GM19395 (cell line): ENCODE measurements at regions not wholly inside any gene's neighbourhood (a gene's known extent, or its start where the extent isn't known, plus 50 kb on each side); places are given as distances from the start of the nearest gene placed in this dataset.
A peak's percentile ranks its signal among the peaks of the same experiment; 100 is the strongest.

Source experiments
- ATAC-seq: cut with Tn5 transposase; IDR thresholded peaks from one replicate; pipeline ENCODE4 v1.9.1; 2021; ENCODE audit warnings: mild to moderate bottlenecking, moderate library complexity; ENCODE audit not compliant: unreplicated experiment

- ATAC-seq = no peak
Observed at GRCh38 chr11:80420374-80420773, 979.5 kb upstream of the TENM4 start.

GRCh38 chr11:80417681-80418080 is 976.9 kb upstream of the TENM4 start:
- no peak for ATAC-seq

GRCh38 chr11:80415580-80415979 is 974.8 kb upstream of the TENM4 start:
- ATAC-seq = no peak

DNA sequence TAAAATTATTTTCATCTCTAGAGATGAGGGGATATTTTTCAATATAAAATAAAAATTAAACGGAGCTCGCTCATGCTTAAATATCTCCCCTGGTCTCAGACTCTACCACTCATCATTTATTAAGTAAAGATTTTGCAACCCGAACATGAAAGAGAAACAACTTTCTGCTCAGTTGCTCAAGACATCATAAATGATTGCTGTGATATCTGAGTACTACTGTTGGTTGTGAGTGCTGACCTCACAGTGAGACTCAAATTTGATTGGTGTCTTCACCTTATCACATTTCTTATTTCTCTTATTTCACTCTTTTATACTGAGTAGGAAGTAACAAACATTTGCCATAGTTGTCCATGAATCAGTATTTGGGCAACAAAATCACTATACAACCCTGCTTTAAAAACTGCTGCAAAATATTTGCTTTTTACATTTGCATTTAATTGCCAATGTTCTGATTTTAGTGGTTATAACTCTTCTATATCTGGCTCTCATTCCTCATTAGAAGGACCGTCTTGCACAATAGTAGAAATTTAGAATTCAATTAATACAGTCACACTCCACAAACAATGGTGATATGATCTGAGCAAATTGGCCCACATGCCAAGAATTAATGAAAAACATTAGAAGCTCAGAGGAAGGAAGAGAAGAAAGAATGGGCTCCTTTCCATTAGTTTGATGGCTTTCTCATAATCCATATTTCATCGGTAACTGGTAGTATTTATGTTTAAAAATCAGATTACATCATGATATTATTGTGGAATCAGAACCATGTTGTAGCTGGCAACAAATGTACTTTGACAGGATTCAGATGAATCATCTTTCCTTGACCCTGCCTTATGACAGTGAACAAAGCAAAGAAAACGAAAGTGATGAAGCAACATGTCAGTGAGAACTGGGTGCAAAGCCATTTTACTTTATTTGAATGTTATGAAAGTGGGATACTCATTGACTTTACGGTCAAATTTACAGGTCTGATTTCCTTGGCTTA is 973.6 kb upstream of the TENM4 start:
- ATAC-seq = no peak

DNA sequence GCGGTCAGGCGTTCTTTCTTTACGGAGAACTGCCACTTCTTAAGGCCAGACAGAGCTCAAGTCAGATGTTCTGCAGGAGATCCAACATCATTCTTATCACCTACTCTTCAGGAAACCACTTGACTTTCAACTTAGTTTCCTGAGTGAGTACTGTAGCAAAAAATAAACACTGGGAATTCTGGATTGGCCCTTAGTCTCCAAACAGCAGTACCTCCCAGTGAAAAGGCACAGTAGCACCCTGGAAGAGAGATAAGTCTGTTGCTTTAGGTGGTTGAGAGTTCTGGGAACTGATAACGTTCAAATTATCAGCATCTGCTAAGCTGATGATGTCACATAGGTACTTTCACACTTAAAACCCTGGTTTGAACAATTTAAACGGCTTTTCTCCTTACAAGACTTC is 971.8 kb upstream of the TENM4 start:
- ATAC-seq = no peak

DNA sequence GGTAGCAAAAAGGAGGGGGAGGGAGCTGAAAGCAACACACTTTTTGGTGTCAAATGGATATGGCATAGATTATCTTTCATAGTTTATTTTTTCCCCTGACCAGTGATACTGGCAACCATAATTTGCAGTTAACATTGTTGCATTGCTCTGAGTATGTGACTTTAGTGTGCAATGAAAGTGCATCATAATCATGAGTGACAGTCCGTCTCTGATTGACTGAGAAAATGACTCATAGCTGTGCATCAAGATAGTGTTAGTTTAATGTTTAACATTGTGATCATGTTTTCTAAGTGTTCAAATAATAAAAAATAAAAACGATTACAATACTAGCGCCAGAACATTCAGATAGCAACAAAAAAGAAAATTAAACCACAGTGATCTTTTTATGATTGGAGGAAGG is 952.4 kb upstream of the TENM4 start:
- no peak for ATAC-seq

GRCh38 chr11:80390505-80390904 is 949.7 kb upstream of the TENM4 start:
- no peak for ATAC-seq

- no peak for ATAC-seq
Observed at GRCh38 chr11:80388536-80388935, 947.7 kb upstream of the TENM4 start.

DNA sequence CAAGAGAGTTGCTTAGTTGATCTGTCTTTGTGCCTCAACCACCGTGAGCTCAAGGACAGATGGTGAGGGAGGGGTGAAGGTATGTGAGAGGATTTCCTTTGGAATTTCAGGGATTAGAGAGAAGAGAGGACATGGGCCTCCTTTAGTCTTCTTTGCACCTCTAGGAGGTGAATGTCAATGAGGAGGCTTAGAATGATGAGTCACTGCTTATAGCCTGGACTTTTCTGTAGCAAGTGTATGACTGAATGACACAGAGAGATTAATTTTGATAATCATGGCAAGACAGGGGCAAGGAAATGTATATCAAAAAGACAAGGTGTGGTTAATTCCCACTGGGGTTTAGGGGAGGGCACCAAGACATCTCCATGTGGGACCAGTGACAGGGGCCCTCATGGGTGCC is 947.3 kb upstream of the TENM4 start:
- ATAC-seq = no peak

GRCh38 chr11:80383655-80384054 is 942.8 kb upstream of the TENM4 start:
- no peak for ATAC-seq

- ATAC-seq = no peak
Observed at GRCh38 chr11:80379620-80380278, 938.9 kb upstream of the TENM4 start.

DNA sequence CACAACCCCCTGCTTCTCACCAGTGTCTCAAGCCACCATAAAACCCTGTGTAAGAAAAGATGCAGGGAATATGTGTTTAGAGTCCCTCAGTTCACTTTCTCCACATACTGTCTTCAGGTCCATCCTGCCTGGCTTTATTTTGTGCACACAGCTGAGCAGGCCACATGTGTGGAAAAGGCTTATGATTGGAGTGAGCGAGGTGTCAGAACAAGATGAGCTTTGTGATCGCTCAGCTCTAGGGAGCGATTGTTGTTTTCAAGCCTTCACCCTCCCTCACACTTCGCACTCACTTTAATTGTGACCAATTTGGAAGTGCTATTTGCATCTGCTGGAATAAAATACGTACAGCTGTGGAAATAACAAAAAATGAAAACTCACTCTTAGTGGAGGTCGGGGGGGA is 931.1 kb upstream of the TENM4 start:
- ATAC-seq = no peak

- no peak for ATAC-seq
Observed at GRCh38 chr11:80365980-80366379, 925.1 kb upstream of the TENM4 start.

- peak; percentile 72 for ATAC-seq
Observed at GRCh38 chr11:80365076-80365725, 924.4 kb upstream of the TENM4 start.

GRCh38 chr11:80362563-80363340 is 921.9 kb upstream of the TENM4 start:
- no peak for ATAC-seq

GRCh38 chr11:80355251-80355650 is 914.4 kb upstream of the TENM4 start:
- no peak for ATAC-seq

- no peak for ATAC-seq
Observed at GRCh38 chr11:80350541-80350940, 909.7 kb upstream of the TENM4 start.

DNA sequence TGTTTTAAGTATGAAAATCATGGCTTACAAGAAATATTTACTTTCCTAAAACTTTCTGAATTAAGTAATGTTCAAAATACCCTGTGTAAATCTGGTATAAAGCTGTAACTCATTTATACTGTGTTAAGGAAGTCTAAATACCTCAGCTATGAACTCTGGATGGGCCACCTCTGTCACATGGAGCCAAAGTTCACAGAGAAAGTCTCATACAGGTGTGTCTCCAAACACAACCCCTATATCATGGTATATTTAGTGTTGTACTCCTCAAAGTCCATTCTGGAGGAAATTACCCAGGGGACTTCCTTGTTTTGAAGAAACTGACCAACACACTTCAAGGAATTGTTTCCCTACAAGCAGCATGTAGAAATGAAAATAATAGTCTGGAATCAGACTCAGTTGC is 909.2 kb upstream of the TENM4 start:
- no peak for ATAC-seq

- ATAC-seq = no peak
Observed at GRCh38 chr11:80346353-80347059, 905.7 kb upstream of the TENM4 start.

DNA sequence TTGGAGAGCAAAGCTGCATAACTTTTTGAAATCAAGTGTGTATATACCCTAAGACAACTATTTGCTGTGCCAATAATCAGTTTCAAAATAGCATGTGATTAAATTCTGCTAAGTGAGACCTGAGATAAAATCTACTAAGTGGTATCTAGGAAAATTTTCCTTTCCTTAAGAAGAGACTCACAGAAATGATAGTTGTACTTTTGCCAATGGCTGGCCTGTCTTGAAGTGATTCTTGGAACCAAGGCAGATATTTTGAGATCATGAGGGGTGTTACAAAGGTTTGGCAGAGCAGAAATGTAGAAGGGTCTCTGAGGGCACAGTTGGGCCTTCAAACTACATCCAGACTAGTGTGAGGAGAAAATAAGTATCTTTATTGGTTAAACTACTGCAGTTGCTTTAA is 902.6 kb upstream of the TENM4 start:
- ATAC-seq = no peak
